AG04450 (cell line): ENCODE measurements at regions not wholly inside any gene's neighbourhood (a gene's known extent, or its start where the extent isn't known, plus 50 kb on each side); places are given as distances from the start of the nearest gene placed in this dataset.

Experiments used
- CTCF ChIA-PET: fragments of 300-600, 350-600 bp; formaldehyde crosslinking; extraction: SDS; loops from one replicate; lab custom pipeline; 2022; ENCODE audit warnings: antibody characterized with exemption, inconsistent platforms; lab: Charles Lee
- POLR2A ChIA-PET: fragments of 350-600 bp; formaldehyde crosslinking; extraction: SDS; loops from one replicate; lab custom pipeline; 2021; ENCODE audit warnings: antibody characterized with exemption, inconsistent platforms; lab: Yijun Ruan, JAX
- DNase-seq: peaks from one replicate; pipeline ENCODE4 v3.0.0-alpha.2; 2011; ENCODE audit warnings: low read depth, low spot score
- H3K27ac ChIP-seq: one replicate; pipeline ENCODE4 v1.5.1; 2012; ENCODE audit warnings: low read depth, low read length, control low read depth
- H3K27me3 ChIP-seq: one replicate; pipeline ENCODE4 v1.6.0; 2012; ENCODE audit warnings: low read length; ENCODE audit not compliant: control insufficient read depth, insufficient read depth
- H3K4me3 ChIP-seq: 2 replicates; pipeline ENCODE4 v1.5.1; 2011; ENCODE audit warnings: mild to moderate bottlenecking, low read depth, low read length, control low read depth
- H3K9me3 ChIP-seq: 2 replicates; pipeline ENCODE4 v1.5.1; 2012; ENCODE audit warnings: low read length; ENCODE audit not compliant: control insufficient read depth, insufficient read depth
- CTCF ChIP-seq: IDR thresholded peaks from 2 replicates; pipeline ENCODE4 v1.5.1; 2011; ENCODE audit warnings: low read depth, low read length, control low read depth, inconsistent platforms

DNA sequence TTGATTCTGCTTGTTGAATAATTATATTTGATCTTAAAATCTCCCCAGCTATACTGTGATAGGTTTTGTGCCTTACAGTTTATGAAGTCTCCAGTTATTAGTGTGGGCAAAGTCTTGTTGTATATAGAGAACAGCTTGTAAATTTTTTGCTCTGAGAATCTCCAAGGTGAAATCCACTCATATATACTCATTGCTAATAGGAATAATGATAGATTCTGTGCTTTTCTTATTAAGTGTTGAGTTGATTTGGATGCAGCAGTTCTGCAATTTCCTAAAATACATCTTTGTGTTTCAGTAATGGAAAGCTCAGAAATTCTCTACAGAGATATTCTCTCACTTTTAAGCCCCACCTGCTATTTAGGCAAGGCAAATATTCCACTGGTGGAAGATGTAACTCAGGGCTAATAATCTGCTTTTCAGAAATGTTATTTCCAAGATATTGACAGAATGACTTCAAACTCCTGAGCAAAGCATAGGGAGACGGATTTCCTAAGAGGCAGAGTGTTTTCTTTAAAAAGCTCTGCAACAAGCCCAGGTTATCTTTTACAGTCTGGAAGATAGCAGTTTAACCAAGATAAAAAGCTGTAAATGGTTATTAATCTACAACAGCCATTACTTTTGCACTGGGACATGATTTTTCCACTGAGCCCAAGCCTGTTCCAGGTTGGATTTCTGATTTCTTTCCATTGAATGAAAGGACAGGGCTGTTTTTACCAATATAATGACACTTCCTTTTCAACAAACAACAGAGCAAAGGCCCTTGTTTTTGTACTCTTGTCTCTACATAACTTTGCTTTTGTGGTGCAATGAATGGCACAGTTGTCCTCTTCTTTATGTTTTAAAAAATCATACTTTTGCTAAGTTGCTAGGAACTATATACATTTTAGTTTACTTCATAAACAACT is 239.9 kb upstream of the ATP2B1 start:
- no peaks in the 10 kb centered on the region for H3K27me3 ChIP-seq
- DNase-seq = no peak
- no peaks in the 10 kb centered on the region for H3K9me3 ChIP-seq
- H3K4me3 ChIP-seq = no peak overlapping the region
- ChIA-PET POLR2A (interaction anchor here (0.6 to 1.2 kb wide), 2 partner anchors 21 to 75 kb away, joined by 3 to 6 read pairs; no protein-coding TSS in a partner anchor), CTCF (interaction anchor here (1.3 kb wide), 1 partner anchor 405 kb away, joined by 3 read pairs; no protein-coding TSS in a partner anchor)
- no peak for TF ChIP-seq CTCF
- H3K27ac ChIP-seq = peak overlapping the region; percentile 25

DNA sequence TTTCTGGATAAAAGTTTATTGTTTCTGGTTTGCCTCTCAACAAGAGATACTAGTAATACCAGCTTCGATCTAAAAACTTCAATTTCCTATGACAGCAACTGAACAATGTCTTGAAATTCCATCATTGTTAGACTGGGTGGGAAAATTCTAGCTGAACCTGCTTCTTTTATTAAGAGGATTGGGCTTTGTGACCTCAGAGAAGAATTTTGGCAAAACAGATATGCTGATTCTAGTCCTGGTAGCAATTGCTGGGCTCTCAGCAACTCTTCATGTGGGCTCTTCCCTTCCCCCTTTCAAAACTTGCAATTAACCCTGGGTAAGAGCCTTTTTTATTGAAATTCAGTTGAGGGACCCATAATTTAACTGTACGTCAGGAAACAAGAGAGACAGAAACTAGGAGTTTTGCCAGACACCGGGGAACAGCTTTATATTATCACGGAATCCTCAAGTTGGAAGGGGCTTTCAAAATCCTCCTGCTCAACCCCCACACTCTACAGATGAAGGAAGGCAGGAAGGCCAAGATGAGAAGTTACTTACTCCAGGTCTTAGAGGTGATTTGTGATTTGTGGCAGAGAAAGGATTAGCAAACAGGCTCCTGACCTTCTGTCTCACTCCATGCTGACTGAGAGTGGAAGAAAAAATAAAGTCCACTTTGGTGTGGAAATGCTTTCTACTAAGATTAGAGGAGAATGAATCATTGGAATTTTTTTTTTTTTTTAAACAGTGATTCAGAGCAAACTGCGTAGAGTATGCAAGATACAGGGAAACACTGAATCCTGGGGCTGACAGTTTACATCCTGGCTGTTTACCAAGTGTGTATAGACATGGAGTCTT is 239.0 kb upstream of the ATP2B1 start:
- POLR2A ChIA-PET = interaction anchor here (1.0 to 1.2 kb wide), 2 partner anchors 74 to 105 kb away, joined by 3 to 6 read pairs; no protein-coding TSS in a partner anchor
- Histone ChIP-seq H3K27me3 (no peaks in the 10 kb centered on the region), H3K27ac (peak overlapping the region; percentile 85), H3K4me3 (peak overlapping the region; percentile 26), H3K9me3 (no peaks in the 10 kb centered on the region)
- peak; percentile 78 for DNase-seq
- TF ChIP-seq CTCF = no peak
- CTCF ChIA-PET = interaction anchor here (1.2 to 1.3 kb wide), 2 partner anchors 155 to 404 kb away, joined by 3 to 4 read pairs; no protein-coding TSS in a partner anchor

GRCh38 chr12:89946518-89947135 is 238.0 kb upstream of the ATP2B1 start:
- no peak overlapping the region for H3K27ac ChIP-seq
- TF ChIP-seq CTCF = no peak
- DNase-seq = no peak
- no peaks in the 10 kb centered on the region for H3K9me3 ChIP-seq
- H3K4me3 ChIP-seq = no peak overlapping the region
- ChIA-PET CTCF (interaction anchor here (1.2 kb wide), 1 partner anchor 156 kb away, joined by 4 read pairs; no protein-coding TSS in a partner anchor), POLR2A (interaction anchor here (1.0 kb wide), 1 partner anchor 104 kb away, joined by 3 read pairs; no protein-coding TSS in a partner anchor)
- H3K27me3 ChIP-seq = no peaks in the 10 kb centered on the region

- Histone ChIP-seq H3K4me3 (no peak overlapping the region), H3K27me3 (no peaks in the 10 kb centered on the region), H3K9me3 (no peaks in the 10 kb centered on the region), H3K27ac (no peak overlapping the region)
- TF ChIP-seq CTCF = no peak
- ChIA-PET POLR2A (no interaction called here), CTCF (no interaction called here)
- DNase-seq = no peak
Observed at GRCh38 chr12:89945123-89945522, 236.5 kb upstream of the ATP2B1 start.
